Fibroblast of villous mesenchyme (primary cell): ENCODE measurements at regions not wholly inside any gene's neighbourhood (a gene's known extent, or its start where the extent isn't known, plus 50 kb on each side); places are given as distances from the start of the nearest gene placed in this dataset.

Source experiments
- DNase-seq: peaks from one replicate; pipeline ENCODE4 v3.0.0-alpha.2; 2010; ENCODE audit warnings: low read depth
- H3K4me3 ChIP-seq: 2 replicates; pipeline ENCODE4 v1.5.1; 2011; ENCODE audit warnings: low read depth, mild to moderate bottlenecking, low read length
- TF ChIP-seq, protein P1 (sequence below): IDR thresholded peaks from 2 replicates; pipeline ENCODE4 v1.5.1; 2012; ENCODE audit warnings: low read depth, mild to moderate bottlenecking, low read length; ENCODE audit not compliant: insufficient read depth

- peak; percentile 49 for DNase-seq
- TF ChIP-seq, protein P1, sequence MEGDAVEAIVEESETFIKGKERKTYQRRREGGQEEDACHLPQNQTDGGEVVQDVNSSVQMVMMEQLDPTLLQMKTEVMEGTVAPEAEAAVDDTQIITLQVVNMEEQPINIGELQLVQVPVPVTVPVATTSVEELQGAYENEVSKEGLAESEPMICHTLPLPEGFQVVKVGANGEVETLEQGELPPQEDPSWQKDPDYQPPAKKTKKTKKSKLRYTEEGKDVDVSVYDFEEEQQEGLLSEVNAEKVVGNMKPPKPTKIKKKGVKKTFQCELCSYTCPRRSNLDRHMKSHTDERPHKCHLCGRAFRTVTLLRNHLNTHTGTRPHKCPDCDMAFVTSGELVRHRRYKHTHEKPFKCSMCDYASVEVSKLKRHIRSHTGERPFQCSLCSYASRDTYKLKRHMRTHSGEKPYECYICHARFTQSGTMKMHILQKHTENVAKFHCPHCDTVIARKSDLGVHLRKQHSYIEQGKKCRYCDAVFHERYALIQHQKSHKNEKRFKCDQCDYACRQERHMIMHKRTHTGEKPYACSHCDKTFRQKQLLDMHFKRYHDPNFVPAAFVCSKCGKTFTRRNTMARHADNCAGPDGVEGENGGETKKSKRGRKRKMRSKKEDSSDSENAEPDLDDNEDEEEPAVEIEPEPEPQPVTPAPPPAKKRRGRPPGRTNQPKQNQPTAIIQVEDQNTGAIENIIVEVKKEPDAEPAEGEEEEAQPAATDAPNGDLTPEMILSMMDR = no peak
- no peak overlapping the region for H3K4me3 ChIP-seq
Measured at GRCh38 chr6:17013701-17014100, 88.1 kb upstream of the STMND1 start.

- TF ChIP-seq, protein P1 = peak; percentile 43
- DNase-seq = peak; percentile 88
- H3K4me3 ChIP-seq = no peak overlapping the region
Measured at GRCh38 chr6:17012421-17013225, 89.2 kb upstream of the STMND1 start.

DNA sequence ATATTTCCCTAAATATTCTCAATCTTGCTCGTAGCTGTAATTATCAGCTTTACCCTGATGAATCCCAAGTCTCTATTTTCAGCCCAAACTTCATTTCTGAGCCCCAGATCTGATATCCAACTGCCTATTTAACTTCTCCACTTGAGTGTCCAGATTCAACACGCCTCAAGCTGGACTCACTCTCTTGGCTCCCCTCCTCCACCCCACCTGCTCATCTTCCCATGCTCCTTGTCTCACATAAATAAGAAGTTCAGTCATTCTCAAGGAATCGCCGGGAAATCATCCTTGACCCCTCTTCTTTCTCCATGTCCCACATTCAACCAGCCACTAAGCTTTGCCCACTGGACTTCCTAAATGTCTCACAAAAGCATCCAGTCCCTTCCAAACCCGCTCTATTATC is 89.9 kb upstream of the STMND1 start:
- no peak for DNase-seq
- H3K4me3 ChIP-seq = no peak overlapping the region
- TF ChIP-seq, protein P1 = no peak

- H3K4me3 ChIP-seq = no peak overlapping the region
- TF ChIP-seq, protein P1 = no peak
- DNase-seq = no peak
Measured at GRCh38 chr6:17007749-17008148, 94.1 kb upstream of the STMND1 start.

DNA sequence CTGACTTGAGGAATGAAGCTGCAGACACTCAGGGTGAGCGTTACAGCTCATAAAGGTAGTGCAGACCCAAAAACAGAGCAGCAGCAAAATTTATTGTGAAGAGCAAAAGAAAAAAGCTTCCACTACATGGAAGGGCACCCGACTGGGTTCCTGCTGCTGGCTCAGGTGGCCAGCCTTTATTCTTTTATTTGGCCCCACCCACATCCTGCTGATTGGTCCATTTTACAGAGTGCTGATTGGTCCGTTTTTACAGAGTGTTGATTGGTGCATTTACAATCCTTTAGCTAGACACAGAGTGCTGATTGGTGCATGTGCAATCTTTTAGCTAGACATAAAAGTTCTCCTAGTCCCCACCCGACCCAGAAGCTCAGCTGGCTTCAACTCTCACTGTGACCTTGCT is 95.3 kb upstream of the STMND1 start:
- TF ChIP-seq, protein P1 = no peak
- no peak overlapping the region for H3K4me3 ChIP-seq
- no peak for DNase-seq

DNA sequence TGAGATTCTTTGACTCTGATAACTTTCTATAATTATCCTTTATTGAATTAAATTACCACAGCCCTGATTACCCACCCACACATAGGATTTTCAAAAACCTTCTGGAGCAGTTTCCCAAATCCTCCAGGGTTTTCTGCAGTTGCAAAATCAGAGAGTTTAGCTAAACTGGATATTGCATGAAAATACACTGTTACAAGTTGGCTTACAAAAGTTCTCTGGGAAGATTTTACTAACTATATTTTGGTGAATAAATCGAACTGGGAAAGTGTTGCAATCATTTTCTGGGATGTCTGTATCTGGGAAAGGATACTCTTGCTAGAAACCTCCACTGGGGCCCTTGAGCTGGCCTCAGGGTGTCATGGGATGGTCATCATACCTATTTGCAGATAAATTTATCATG is 97.6 kb upstream of the STMND1 start:
- TF ChIP-seq, protein P1 = no peak
- peak; percentile 10 for DNase-seq
- no peak overlapping the region for H3K4me3 ChIP-seq

DNA sequence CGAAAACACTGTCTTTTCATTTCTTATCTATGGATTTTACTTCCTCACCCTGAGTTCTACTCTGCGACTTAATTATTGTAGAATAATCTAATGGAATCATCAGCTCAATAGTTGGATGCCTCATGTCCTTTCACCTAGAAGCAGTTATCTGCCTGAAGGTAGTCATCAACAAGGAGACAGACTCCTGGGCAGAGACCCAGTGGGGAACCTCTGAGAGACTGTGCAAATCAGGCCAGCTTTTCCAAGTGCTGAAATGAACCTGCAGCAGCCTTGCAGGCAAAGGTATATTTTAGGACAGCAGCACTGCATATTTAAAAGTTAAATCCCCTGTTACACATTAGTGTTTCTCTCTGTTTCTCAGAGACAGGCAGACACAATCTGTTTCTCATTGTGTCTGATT is 99.7 kb upstream of the STMND1 start:
- DNase-seq = no peak
- no peak overlapping the region for H3K4me3 ChIP-seq
- TF ChIP-seq, protein P1 = no peak
